Neural cell (in vitro differentiated cells): ENCODE measurements at regions not wholly inside any gene's neighbourhood (a gene's known extent, or its start where the extent isn't known, plus 50 kb on each side); places are given as distances from the start of the nearest gene placed in this dataset.

Experiments
- H2AFZ ChIP-seq: fragments of 200-600, 300-800 bp; sonication (generic), shearing (Covaris generic); 2 replicates; pipeline ENCODE4 v1.6.0; 2014; ENCODE audit warnings: low read depth, mild to moderate bottlenecking, antibody characterized with exemption, low read length, moderate library complexity
- H3F3A ChIP-seq: fragments of 200-600 bp; shearing (Covaris generic); 2 replicates; pipeline ENCODE4 v1.6.1; 2016; ENCODE audit warnings: mild to moderate bottlenecking, moderate library complexity, mixed read lengths, antibody characterized with exemption, low read length; ENCODE audit not compliant: insufficient read depth, poor library complexity, severe bottlenecking
- H3K27ac ChIP-seq: fragments of 200-600, 300-800 bp; sonication (generic), shearing (Covaris generic); 2 replicates; pipeline ENCODE4 v1.5.1; 2014; ENCODE audit warnings: mild to moderate bottlenecking, low read length, moderate library complexity
- H3K27me3 ChIP-seq: fragments of 300-800, 200-600 bp; sonication (generic), shearing (Covaris generic); 2 replicates; pipeline ENCODE4 v1.6.0; 2014; ENCODE audit warnings: mild to moderate bottlenecking, low read depth, low read length, moderate library complexity; ENCODE audit not compliant: insufficient read depth
- H3K36me3 ChIP-seq: fragments of 300-800, 200-600 bp; sonication (generic), shearing (Covaris generic); 2 replicates; pipeline ENCODE4 v1.5.1; 2014; ENCODE audit warnings: mild to moderate bottlenecking, antibody characterized with exemption, low read length, moderate library complexity; ENCODE audit not compliant: insufficient read depth
- H3K4me2 ChIP-seq: fragments of 300-800, 200-600 bp; sonication (generic), shearing (Covaris generic); 2 replicates; pipeline ENCODE4 v1.6.0; 2014; ENCODE audit warnings: mild to moderate bottlenecking, low read length
- H3K4me3 ChIP-seq: fragments of 300-800, 200-600 bp; sonication (generic), shearing (Covaris generic); 2 replicates; pipeline ENCODE4 v1.5.1; 2014; ENCODE audit warnings: mild to moderate bottlenecking, low read length, moderate library complexity
- H3K79me2 ChIP-seq: fragments of 200-600 bp; shearing (Covaris generic); replicated peaks from 2 replicates; pipeline ENCODE4 v1.6.0; 2014; ENCODE audit warnings: mild to moderate bottlenecking, low read length, moderate library complexity; ENCODE audit not compliant: insufficient read depth
- H3K9ac ChIP-seq: fragments of 300-800, 200-600 bp; sonication (generic), shearing (Covaris generic); 2 replicates; pipeline ENCODE4 v1.6.1; 2016; ENCODE audit warnings: mild to moderate bottlenecking, low read length, mixed read lengths
- H3K9me2 ChIP-seq: fragments of 200-600 bp; shearing (Covaris generic); 2 replicates; pipeline ENCODE4 v1.6.1; 2016; ENCODE audit warnings: mild to moderate bottlenecking, low read length, mixed read lengths; ENCODE audit not compliant: insufficient read depth
- H3K9me3 ChIP-seq: fragments of 200-600, 300-800 bp; sonication (generic), shearing (Covaris generic); 2 replicates; pipeline ENCODE4 v1.6.1; 2016; ENCODE audit warnings: mild to moderate bottlenecking, mixed run types, low read length, moderate library complexity, mixed read lengths
- H4K20me1 ChIP-seq: fragments of 200-600 bp; shearing (Covaris generic); 2 replicates; pipeline ENCODE4 v1.6.1; 2016; ENCODE audit warnings: mild to moderate bottlenecking, mixed run types; ENCODE audit not compliant: insufficient read depth
- EP300 ChIP-seq: fragments of 450-650 bp; conservative IDR thresholded peaks from 2 replicates; pipeline ENCODE4 v1.6.1; 2014; ENCODE audit warnings: antibody characterized with exemption, mild to moderate bottlenecking, moderate library complexity; ENCODE audit not compliant: poor library complexity, severe bottlenecking
- EZH2 ChIP-seq: fragments of 200-600, 300-800 bp; shearing (Covaris generic), sonication (generic); IDR thresholded peaks from 2 replicates; pipeline ENCODE4 v1.6.1; 2014; ENCODE audit warnings: antibody characterized with exemption, low read length, borderline replicate concordance, mild to moderate bottlenecking; ENCODE audit not compliant: insufficient read depth, poor library complexity, severe bottlenecking
- MXI1 ChIP-seq: fragments of 450-650 bp; conservative IDR thresholded peaks from 2 replicates; pipeline ENCODE4 v1.6.1; 2014; ENCODE audit warnings: antibody characterized with exemption, mild to moderate bottlenecking; ENCODE audit not compliant: poor library complexity, severe bottlenecking
- POLR2AphosphoS5 ChIP-seq: IDR thresholded peaks from 2 replicates; pipeline ENCODE4 v1.6.1; 2012
- RAD21 ChIP-seq: fragments of 450-650 bp; conservative IDR thresholded peaks from 2 replicates; pipeline ENCODE4 v1.6.1; 2014; ENCODE audit warnings: antibody characterized with exemption, mild to moderate bottlenecking, moderate library complexity
- REST ChIP-seq: IDR thresholded peaks from 2 replicates; pipeline ENCODE4 v1.6.1; 2012; ENCODE audit warnings: borderline replicate concordance
- SMC3 ChIP-seq: fragments of 450-650 bp; conservative IDR thresholded peaks from 2 replicates; pipeline ENCODE4 v1.6.1; 2014; ENCODE audit warnings: antibody characterized with exemption, mild to moderate bottlenecking, moderate library complexity; ENCODE audit not compliant: poor library complexity
- TAF1 ChIP-seq: IDR thresholded peaks from 2 replicates; pipeline ENCODE4 v1.6.1; 2012; ENCODE audit warnings: low read depth
- TF ChIP-seq, protein P1 (sequence below): fragments of 450-650 bp; IDR thresholded peaks from 2 replicates; pipeline ENCODE4 v1.5.1; 2014; ENCODE audit warnings: antibody characterized with exemption, mild to moderate bottlenecking, moderate library complexity; ENCODE audit not compliant: poor library complexity, severe bottlenecking

GRCh38 chr5:41610386-41610785 lies 100.0 kb upstream of the PLCXD3 start:
- no peaks in the 10 kb centered on the region for H4K20me1 ChIP-seq
- no peak overlapping the region for H3K4me3 ChIP-seq
- no peaks in the 10 kb centered on the region for H3K9me2 ChIP-seq
- no peaks in the 10 kb centered on the region for H3K79me2 ChIP-seq
- no peaks in the 10 kb centered on the region for H3K36me3 ChIP-seq
- H3K9ac ChIP-seq: no peak overlapping the region
- H3K4me2 ChIP-seq: no peak overlapping the region
- H3K27ac ChIP-seq: peak overlapping the region; percentile 37
- no peak overlapping the region for H2AFZ ChIP-seq
- H3K9me3 ChIP-seq: no peaks in the 10 kb centered on the region
- TF ChIP-seq RAD21 (no peak), TAF1 (no peak), MXI1 (no peak), EP300 (peak; percentile 64), POLR2AphosphoS5 (peak; percentile 27), REST (peak; percentile 42)
- TF ChIP-seq, protein P1, sequence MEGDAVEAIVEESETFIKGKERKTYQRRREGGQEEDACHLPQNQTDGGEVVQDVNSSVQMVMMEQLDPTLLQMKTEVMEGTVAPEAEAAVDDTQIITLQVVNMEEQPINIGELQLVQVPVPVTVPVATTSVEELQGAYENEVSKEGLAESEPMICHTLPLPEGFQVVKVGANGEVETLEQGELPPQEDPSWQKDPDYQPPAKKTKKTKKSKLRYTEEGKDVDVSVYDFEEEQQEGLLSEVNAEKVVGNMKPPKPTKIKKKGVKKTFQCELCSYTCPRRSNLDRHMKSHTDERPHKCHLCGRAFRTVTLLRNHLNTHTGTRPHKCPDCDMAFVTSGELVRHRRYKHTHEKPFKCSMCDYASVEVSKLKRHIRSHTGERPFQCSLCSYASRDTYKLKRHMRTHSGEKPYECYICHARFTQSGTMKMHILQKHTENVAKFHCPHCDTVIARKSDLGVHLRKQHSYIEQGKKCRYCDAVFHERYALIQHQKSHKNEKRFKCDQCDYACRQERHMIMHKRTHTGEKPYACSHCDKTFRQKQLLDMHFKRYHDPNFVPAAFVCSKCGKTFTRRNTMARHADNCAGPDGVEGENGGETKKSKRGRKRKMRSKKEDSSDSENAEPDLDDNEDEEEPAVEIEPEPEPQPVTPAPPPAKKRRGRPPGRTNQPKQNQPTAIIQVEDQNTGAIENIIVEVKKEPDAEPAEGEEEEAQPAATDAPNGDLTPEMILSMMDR: no peak
- H3F3A ChIP-seq: no peaks in the 10 kb centered on the region
- H3K27me3 ChIP-seq: no peaks in the 10 kb centered on the region

- no peaks in the 10 kb centered on the region for H3F3A ChIP-seq
- H3K9ac ChIP-seq: no peak overlapping the region
- TF ChIP-seq EP300 (peak; percentile 82), SMC3 (peak; percentile 38), EZH2 (no peak), REST (peak; percentile 49), POLR2AphosphoS5 (peak; percentile 61), TAF1 (no peak), RAD21 (no peak), MXI1 (no peak)
- TF ChIP-seq, protein P1: peak; percentile 37
- H3K4me2 ChIP-seq: no peak overlapping the region
- no peaks in the 10 kb centered on the region for H3K36me3 ChIP-seq
- H3K9me2 ChIP-seq: no peaks in the 10 kb centered on the region
- no peak overlapping the region for H2AFZ ChIP-seq
- no peaks in the 10 kb centered on the region for H3K27me3 ChIP-seq
- H3K9me3 ChIP-seq: no peaks in the 10 kb centered on the region
- no peaks in the 10 kb centered on the region for H4K20me1 ChIP-seq
- H3K4me3 ChIP-seq: peak overlapping the region; percentile 1
- no peaks in the 10 kb centered on the region for H3K79me2 ChIP-seq
- peak overlapping the region; percentile 51 for H3K27ac ChIP-seq
Measured at GRCh38 chr5:41600731-41601130, 90.3 kb upstream of the PLCXD3 start.
